ENCODE measurements at regions not wholly inside any gene's neighbourhood (a gene's known extent, or its start where the extent isn't known, plus 50 kb on each side); places are given as distances from the start of the nearest gene placed in this dataset.

GRCh38 chr2:163856941-163857340 lies 121.1 kb upstream of the FIGN start:
- TF ChIP-seq, protein P1, sequence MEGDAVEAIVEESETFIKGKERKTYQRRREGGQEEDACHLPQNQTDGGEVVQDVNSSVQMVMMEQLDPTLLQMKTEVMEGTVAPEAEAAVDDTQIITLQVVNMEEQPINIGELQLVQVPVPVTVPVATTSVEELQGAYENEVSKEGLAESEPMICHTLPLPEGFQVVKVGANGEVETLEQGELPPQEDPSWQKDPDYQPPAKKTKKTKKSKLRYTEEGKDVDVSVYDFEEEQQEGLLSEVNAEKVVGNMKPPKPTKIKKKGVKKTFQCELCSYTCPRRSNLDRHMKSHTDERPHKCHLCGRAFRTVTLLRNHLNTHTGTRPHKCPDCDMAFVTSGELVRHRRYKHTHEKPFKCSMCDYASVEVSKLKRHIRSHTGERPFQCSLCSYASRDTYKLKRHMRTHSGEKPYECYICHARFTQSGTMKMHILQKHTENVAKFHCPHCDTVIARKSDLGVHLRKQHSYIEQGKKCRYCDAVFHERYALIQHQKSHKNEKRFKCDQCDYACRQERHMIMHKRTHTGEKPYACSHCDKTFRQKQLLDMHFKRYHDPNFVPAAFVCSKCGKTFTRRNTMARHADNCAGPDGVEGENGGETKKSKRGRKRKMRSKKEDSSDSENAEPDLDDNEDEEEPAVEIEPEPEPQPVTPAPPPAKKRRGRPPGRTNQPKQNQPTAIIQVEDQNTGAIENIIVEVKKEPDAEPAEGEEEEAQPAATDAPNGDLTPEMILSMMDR (IDR thresholded peaks at IDR 0.05), result no peak
- TF ChIP-seq POLR2A (IDR thresholded peaks at IDR 0.05), result no peak
